ENCODE measurements at regions not wholly inside any gene's neighbourhood (a gene's known extent, or its start where the extent isn't known, plus 50 kb on each side); places are given as distances from the start of the nearest gene placed in this dataset.

GRCh38 chr4:149095811-149096210 lies 653.6 kb upstream of the NR3C2 start:
- no peak overlapping the region for H3K4me3 ChIP-seq (ENCODE audit: low read depth, low read length)
- TF ChIP-seq CTCF (IDR thresholded peaks at IDR 0.05; ENCODE audit: control insufficient read depth, extremely low read depth, insufficient read depth): no peak
- DNase-seq (ENCODE audit: low read depth): no peak

- TF ChIP-seq CTCF (IDR thresholded peaks at IDR 0.05; ENCODE audit: control insufficient read depth, extremely low read depth, insufficient read depth): no peak
- no peak overlapping the region for H3K4me3 ChIP-seq (ENCODE audit: low read depth, low read length)
- DNase-seq (ENCODE audit: low read depth): no peak
Measured at GRCh38 chr4:149095001-149095400, 652.8 kb upstream of the NR3C2 start.

GRCh38 chr4:149084144-149084543 lies 641.9 kb upstream of the NR3C2 start:
- DNase-seq (ENCODE audit: low read depth): peak; percentile 17
- H3K4me3 ChIP-seq (ENCODE audit: low read depth, low read length): no peak overlapping the region
- no peak for TF ChIP-seq CTCF (IDR thresholded peaks at IDR 0.05; ENCODE audit: control insufficient read depth, extremely low read depth, insufficient read depth)

- H3K4me3 ChIP-seq (ENCODE audit: low read depth, low read length): no peak overlapping the region
- no peak for DNase-seq (ENCODE audit: low read depth)
- no peak for TF ChIP-seq CTCF (IDR thresholded peaks at IDR 0.05; ENCODE audit: control insufficient read depth, extremely low read depth, insufficient read depth)
Measured at GRCh38 chr4:149077181-149077580, 635.0 kb upstream of the NR3C2 start.

GRCh38 chr4:149076401-149076800 lies 634.2 kb upstream of the NR3C2 start:
- H3K4me3 ChIP-seq (ENCODE audit: low read depth, low read length): no peak overlapping the region
- no peak for TF ChIP-seq CTCF (IDR thresholded peaks at IDR 0.05; ENCODE audit: control insufficient read depth, extremely low read depth, insufficient read depth)
- no peak for DNase-seq (ENCODE audit: low read depth)

- TF ChIP-seq CTCF (IDR thresholded peaks at IDR 0.05; ENCODE audit: control insufficient read depth, extremely low read depth, insufficient read depth): no peak
- H3K4me3 ChIP-seq (ENCODE audit: low read depth, low read length): no peak overlapping the region
Measured at GRCh38 chr4:149072384-149072783, 630.2 kb upstream of the NR3C2 start.

GRCh38 chr4:149065753-149066152 lies 623.5 kb upstream of the NR3C2 start:
- DNase-seq (ENCODE audit: low read depth): no peak
- TF ChIP-seq CTCF (IDR thresholded peaks at IDR 0.05; ENCODE audit: control insufficient read depth, extremely low read depth, insufficient read depth): no peak
- H3K4me3 ChIP-seq (ENCODE audit: low read depth, low read length): no peak overlapping the region

More at GRCh38 chr4:149072384-149072783, 630.2 kb upstream of the NR3C2 start:
- no peak for DNase-seq (ENCODE audit: low read depth)

All from LNCaP clone FGC (cell line).